ENCODE measurements at regions not wholly inside any gene's neighbourhood (a gene's known extent, or its start where the extent isn't known, plus 50 kb on each side); places are given as distances from the start of the nearest gene placed in this dataset.
"Not testable (repeated sequence)": the region's sequence is repeated elsewhere in the genome, so short reads cannot be mapped to it uniquely, and the experiment has no call there.

DNA sequence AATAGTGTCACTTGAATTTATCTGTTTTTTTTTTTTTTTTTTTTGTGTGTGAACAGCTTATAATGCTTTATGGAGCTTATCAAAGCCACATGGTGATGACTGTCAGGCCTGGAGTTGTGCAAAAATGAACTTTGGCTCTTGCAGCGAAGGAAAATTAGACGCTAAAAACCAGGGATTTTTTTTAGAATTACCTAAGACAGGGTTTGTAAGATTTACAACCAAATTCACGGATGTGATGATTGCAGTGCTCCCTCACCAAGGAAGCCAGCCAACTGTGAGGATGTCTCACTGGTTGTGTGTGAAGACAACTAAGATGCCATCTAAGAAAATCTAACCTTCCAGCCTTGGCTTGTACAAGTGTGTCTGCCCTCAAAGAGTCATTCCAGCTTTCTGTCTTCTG lies 127.1 kb upstream of the SLC4A4 start:
- no peak for DNase-seq

DNA sequence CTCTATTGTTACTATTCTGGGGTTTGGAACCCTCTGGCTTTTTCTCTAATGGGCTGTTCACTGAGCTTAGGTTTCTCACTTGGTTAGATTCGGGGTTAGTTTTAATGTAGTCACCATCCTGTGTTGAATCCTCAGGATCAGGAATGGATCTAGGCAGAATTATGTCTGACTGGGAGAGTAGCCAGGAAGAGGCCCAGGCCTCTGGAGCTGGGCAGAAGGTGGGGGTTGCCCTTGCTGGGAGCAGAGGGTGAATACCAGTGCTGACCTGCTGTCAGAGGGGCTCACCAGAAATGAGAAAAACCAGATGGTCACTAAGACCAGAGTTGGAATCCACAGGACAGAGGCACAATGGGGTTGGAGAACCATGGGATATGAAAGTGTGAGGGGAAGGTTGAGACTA lies 126.6 kb upstream of the SLC4A4 start:
- no peak for DNase-seq

DNA sequence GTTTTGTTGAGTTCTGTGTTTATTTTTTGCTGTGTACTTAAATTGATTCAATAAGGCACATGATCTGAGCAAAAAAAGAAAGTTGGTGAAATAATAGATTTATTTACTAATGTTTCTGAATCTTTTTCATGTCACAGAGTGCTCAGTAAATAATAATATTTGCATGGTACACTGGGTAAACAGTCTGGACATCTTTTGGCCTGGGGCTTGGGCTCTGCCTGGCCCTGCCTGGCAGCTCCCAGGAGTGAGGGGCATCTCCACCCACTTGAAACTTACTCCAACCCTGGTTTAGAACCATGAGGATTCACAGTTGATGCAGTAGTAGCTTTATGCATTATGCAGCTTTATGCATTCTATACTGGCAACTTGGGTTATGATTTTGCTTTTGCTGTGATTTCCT lies 124.2 kb upstream of the SLC4A4 start:
- no peak for DNase-seq

DNA sequence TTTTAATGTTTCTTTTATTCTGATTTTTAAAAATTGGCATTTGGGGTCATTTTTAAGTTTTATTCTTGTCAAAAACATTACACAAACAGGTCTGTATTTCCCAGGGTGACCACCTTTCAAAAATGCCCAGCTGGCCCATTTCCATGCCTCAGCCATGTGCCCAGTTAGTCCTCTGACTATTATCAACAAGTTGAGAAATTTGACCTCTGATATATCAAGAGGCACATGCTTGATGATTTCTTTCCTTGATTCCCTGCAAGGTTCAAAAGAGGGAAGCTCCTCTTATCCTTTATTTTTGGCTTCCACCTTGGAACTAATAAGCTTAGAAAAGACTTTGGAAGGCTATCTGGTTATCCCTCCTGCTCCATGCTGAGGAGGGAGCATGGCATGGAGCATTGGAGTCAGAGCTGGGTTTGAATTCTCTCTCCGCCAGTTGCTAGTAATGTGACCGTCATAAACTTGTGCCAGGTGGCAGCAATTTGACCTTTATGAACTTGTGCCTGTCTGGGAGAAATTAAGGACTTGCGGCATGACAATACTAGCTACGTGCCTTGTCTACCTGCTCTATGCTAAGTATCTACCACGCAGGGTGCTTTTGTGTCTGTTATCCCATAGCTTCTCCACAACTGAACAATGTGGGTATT lies 122.4 kb upstream of the SLC4A4 start:
- DNase-seq = no peak

DNA sequence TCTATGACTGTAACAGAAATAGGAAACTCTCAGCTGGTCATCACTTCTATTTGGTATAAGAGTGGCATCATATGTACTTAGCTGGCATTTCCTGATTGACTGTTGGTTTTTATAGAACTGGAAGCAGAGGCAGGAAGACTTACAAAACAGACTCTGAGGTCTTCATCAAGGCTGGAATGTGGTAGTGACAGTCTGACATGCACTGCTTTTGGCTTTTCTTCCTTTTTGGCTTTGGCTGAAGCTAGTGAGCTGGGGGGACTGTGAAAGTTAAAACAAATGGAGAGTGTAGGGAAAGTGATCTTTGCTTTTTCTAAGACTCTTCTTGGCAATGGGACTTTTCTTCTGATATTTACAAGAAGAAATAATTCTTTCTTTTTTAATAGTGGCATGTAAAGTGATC lies 121.1 kb upstream of the SLC4A4 start:
- no peak for DNase-seq

DNA sequence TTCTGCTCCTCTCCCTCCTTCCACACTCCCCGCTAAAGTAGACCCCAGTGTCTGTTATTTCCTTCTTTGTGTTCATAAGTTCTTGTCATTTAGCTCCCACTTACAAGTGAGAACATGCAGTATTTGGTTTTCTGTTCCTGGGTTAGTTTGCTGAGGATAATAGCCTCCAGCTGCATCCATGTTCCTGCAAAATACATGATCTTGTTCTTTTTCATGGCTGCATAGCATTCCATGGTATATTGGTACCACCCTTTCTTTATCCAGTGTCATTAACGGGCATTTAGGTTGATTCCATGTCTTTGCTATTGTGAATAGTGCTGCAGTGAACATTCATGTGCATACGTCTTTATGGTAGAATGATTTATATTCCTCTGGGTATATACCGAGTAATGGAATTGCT lies 118.0 kb upstream of the SLC4A4 start:
- not testable (repeated sequence) for DNase-seq

DNA sequence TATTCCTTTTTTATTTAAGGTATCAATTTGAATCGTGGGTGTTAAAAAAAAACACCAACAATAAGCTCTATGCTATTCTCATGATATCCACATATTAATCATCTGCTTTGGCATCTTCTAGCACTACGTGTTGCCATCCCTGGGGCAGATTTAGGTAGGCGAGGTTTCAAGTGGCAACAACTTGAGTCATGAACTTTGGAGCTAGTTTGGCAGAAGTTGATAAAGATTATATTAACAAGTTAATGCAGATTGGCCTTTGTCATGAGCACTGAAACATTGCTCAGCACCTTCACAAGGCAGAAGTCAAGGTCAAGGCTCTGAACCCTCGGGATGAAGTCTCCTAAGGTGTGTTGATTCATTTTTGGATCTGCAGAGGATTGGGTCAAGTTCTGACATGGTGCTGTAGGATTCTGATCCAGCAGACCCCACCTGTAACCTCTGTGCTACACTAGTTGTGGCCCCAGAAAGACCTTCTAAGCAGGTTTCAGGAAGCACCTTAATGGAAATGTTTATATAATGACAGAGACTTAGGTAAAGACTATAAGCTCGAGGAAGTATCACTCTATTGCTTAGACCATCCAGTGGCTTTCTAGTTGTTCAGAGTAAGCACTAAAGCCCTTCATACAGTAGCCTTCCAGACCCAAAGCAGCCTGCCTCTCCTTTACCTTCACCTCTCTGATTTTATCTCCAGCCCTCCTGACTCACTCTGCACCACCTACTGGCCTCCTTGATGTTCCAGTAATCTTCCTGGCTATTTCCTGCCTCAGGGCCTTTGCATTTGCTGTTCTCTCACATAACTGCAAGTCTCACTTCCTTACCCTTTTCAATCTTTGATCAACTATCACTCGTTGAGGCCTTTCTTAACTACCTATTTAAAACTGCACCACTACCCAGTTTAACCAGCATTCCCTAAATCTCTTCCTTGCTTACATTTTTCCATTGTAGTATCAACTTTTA lies 117.0 kb upstream of the SLC4A4 start:
- no peak for DNase-seq

DNA sequence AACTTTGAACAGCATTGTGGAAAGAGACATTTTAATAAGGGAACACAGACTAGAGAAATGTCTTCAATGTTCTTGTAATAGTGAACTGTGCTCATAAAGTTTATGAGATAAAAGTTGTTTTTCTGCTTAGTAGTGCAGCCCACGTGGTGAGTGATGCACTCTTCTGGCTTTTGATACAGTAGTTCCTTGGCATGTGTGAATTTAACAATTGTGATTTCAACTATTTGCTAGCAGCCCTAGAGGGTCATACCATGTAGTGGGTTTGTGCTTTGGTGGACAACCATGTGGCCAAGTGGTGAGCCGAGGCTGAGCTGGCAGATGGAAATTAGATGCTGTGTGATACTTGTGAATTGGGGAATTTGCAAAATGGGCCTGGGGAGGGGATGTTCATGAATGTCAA lies 116.2 kb upstream of the SLC4A4 start:
- no peak for DNase-seq

DNA sequence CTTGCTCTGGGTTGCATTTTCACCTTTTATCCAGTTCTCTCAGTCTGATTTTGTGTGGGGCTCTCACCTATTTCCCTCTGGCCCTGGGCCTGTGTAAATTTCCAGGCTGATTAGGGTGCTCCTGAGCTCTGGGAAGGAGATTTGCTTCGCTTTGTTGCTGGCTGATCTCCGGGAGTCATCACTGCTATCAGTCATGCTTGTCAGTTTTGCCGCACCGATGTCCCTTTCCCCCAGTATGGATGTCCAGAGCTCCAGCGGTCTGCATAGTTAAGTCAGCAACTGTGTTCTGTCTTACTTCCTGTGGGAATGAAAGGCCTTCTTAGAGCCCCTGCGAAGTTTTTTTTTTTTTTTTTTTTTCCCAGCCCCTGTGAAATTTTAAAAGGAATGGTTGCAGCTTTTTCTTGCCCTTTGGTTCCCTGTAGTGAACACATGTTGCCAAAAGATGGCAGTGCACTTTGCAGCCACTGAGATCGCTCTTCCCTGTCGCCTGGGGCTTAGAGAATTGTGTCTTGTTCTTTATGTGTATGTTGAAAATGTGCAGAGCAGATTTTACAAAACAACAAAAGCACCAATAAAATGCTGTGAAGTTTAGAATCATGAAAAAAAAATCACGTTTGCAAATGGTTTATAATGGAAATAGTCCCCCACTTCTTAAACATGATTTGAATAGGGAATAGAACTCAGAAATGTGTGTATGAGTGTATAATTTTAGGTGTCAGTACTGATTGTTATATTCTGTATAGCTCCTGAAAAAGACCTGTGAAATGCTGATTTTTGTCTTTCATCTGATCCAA lies 109.1 kb upstream of the SLC4A4 start:
- no peak for DNase-seq

DNA sequence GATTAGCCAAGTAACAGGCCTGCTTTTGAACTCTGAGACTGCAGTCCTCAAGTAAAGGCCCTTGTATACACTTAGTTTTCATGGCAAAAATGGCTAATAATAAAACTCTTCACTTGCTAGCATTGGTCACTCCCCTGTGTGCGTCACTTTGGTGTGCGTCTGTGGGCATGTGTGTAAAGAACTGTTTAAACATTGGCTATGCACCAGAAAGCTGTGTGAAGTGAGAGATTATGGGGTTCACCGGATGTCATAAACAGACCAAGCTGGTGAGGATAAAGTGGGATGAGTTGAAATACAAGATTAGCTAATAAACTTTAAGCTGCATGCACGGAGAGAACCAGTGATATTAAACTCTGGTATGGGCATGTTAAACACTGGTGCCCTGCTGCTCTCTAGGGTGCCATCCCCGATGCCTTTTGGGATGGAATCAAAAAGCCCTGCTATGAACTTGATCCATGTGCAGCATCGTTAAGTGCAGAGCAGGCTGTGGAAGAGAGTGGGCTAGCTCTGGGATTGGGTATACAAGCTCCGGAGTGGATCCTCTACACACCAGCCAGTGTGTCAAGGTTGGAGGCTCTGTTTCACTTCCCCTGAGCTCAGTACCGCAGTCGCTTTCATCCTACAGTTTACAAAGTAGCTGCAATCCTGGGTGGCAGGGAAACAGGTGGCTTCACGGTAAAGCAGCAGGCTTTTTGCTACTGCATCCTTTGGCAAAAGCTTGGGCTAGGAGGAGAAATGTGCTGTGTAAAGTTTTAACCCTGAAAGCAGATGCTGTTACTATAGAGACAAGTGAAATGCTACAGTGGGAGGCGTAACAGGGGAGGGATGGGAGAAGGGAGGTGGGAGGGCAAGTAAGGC lies 108.3 kb upstream of the SLC4A4 start:
- no peak for DNase-seq

DNA sequence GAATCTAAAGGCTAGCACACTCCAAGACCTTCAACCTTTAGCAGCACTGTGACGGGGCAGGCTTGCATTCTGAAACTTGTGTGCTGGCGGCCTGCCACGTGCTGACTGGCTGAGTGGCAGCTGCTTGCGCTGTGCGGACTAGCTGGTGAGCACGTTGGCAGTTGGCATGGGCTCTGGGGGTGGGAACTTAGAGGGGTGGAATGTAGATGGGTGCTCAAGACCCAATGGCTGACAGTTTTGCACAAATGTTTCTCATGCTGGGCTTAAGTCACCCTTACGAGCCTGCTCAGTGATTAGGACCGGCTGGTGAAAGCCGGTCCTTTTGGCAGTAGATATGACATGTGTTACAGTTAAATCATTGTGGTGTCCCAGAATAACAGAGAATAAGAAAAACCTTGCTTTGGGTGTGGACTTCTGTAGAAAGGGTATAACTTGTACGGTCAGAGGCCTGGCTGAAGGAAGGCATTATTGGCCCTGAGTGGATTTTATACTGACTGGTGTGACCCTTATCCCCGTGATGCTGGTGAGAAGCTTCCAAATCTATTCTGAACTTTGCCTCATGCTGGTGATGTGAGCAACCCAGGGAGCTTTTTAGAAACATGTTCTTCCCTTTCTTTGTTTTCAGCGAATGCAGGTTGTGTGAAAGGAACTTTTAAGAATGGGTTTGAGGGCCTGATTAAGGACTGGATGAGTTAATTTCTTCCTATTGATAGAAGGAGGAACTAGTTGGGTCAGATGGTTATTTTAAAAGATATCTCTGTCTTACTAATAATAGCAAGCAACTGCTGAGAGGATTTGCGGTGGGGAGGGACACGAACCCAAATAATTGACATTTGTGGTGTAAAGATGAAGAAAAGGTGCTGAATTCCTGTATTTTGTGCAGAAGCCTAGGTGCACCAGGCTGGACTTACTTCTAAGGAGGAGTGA lies 107.4 kb upstream of the SLC4A4 start:
- no peak for DNase-seq

DNA sequence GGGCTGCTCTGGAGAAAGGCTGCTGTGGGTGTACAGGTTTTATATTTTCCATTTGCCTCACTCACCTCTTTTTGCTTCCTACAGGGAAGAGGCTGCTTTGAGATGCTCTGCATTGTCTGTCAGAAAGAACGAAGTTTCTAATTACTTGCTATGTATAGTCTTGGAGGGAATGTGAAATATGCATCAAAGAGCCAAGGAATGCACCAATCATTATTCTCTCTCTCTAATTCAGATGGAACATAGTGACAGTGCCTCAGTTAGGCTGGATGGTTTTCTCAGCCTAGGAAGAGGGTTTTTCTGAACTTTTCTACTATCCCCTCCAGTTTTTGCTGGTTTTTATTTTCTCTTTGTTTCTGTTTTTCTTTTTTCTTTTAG lies 106.8 kb upstream of the SLC4A4 start:
- DNase-seq = no peak

DNA sequence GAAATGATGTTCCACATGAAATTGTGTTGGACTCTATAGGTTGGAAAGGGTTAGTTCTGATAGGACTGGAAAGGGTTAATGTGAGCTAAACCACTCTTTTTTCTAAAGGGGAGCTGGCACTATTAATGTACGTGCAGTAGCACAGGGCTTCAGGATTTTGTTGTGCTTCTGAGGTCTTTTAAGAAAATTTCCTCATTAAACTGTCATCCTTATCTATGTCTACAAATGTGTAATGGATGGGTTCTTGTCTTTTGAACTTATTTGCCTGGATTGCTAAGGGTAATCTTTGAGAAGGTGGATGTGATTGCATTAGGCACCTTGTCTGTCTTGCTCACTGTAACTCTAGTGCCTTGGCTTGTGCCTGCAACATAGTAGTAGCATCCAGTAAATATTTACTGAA lies 106.0 kb upstream of the SLC4A4 start:
- no peak for DNase-seq

DNA sequence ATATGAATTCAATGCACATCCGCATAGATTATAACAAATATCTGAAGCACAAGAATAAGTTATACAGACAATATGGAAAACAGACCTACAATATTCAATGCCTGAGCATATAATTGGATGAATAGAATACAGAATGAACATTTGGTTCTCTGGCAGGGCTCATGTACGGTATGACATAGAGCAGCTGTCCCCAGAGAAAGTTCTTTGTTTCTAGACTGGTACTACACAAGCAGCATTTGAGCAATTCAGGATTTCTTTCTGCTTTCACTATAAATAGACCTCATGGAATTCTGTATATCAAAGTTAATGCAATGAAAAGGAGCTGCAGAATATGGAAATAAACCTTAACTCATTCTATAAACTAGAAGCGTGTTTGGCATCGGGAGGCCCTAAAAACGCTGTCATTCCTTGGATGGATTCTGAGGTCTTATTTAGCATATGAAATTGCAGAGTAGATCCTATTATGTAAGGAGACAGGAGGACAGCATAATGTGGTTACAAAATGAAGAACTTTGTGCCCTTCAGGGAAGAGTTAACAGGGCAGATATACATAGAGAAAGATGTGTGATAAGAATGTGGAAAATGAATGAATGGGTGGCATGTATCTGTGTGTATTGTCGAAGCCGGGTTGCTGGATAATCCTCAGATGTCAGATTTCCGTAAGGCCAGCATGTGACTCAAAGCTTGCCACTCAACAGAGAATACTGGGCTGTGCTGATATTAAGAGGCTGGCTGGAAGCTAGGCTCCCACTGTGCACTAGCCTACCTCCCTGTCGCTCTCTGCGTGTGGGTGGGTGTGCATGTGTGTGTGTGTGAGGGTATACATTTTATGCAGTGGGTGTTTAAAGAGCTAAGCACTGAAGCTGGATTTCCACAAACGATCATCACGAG lies 103.3 kb upstream of the SLC4A4 start:
- no peak for DNase-seq

DNA sequence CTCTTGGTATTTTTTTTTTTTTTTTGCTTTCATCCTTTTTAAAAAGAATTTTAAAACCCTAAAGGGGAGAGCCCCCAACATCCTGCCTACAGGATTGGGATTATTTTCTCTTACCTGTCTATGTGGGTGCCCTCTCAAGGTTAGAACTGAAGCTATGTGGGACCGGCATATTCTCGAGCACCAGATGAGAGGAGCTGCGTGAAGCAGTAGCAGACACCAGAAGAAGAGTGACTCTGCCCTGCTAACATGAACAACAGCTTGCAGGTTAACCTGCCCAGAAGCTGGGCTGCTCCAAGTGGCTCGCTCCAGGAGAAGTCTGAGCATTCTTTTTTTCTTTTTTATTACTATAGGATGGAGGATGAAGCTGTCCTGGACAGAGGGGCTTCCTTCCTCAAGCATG lies 102.6 kb upstream of the SLC4A4 start:
- DNase-seq = no peak

DNA sequence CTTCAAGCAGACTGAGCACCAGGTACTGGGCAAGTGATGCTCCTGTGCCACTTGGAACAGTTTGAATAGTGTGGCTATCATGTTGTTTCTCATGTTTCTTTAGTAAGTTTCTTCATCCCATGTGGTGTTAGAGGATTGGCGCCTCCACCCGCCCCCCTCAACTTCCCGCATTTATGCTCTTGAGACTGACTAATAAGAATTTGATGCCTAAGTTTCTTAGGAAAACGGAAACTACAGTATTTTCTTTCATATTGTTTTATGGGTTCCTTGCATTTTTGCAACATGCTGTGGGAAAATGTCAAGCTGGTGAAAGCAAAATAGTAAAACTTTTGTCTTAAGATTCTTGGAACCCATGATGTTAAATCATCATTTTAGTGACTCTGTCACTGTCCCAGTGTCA lies 101.2 kb upstream of the SLC4A4 start:
- DNase-seq = no peak

DNA sequence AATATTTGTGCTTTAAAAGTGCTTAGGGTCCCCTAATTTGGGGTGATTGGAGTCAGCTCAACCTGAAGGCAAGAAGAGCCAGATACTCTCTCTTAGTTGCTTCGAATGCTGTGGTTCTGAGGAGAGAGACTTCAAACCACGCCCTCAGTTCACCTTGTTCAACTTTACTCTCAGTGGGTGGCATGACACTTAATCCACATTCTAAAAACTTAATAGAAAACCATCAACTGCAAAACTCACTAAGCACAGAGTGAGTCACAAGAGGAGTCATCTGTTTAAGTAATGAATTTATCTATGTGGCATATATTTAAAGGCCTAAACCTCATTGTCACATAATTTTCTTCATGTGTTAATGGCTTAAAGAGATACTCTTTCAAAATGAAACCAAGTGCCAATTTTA lies 99.5 kb upstream of the SLC4A4 start:
- DNase-seq = no peak

DNA sequence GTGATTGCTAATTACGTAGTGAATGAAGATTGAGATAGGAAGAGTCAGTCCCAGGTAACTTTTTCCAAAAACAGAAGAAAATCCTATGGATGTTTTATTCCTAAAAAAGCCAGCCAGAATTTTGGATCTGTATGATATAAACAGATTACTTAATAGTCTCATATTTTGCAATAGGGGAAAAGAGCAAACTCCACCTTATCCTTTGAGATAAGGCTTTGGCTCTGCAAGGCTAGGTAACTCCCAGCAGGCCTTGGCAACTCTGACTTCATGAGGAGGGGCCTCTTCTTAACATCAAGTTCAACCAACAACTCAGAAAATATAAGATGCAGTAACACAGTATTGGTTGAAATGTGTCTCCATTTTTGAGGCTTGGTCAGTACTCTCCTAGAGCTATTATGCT lies 98.7 kb upstream of the SLC4A4 start:
- DNase-seq = no peak

DNA sequence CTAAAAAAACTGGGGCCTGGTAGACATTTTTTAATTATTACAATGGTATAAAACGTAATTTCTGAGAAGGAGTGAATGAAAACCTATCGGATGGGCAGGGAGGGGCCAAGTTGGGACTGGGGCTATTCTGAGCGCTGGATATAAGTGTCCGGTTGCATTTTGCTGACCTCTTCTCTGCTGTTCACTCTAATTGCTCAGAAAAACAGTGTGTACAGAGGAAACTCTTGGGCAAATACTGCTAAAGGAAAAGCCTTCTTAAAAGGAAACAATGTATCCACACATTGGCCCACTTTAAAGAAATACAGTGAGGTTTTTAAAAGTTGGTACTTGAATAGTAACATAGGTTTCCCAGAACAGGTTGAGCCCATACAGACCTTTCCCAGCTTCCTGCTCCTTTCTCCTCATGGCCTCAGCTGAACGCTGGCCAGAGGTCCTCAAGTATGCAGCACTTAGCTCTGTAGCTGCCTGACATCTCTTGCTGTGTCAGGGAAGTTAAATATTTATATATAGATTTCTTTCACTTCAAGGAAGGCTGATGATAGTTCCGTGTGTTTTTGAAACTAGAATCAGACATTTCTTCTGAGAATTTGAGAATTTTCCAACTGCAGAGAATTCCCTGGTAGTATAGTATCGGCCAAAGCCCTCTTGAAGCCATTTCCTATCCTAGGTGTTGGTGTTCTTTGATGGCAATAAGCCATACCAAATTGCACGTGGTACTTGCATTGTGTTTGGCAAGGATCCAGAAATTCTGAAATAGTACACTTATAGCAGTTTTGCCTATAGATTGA lies 97.1 kb upstream of the SLC4A4 start:
- no peak for DNase-seq
